K562 (cell line): ENCODE measurements at regions not wholly inside any gene's neighbourhood (a gene's known extent, or its start where the extent isn't known, plus 50 kb on each side); places are given as distances from the start of the nearest gene placed in this dataset.

Experiments
- ATAC-seq: fragments of 200-7000 bp; cut with Tn5 transposase; 3 replicates; pipeline ENCODE4 v1.9.1; 2020; ENCODE audit warnings: moderate library complexity
- BruUV-seq: library from RNA; stranded (reverse); fragments of 400-500 nt; replicated peaks from 2 replicates; lab custom pipeline; 2021; lab: Mats Ljungman, UMichigan
- CTCF ChIA-PET: fragments of 300-600 bp; formaldehyde crosslinking; extraction: SDS; loops from one replicate; lab custom pipeline; 2021; ENCODE audit warnings: low intra/inter-chr PET ratio; lab: Yijun Ruan, JAX
- POLR2A ChIA-PET: fragments of 300-600, 350-650 bp; sonication (Branson Sonifier 250); formaldehyde crosslinking; extraction: SDS; loops from one replicate; lab custom pipeline; 2021; ENCODE audit warnings: antibody characterized with exemption, inconsistent platforms; lab: Yijun Ruan, JAX
- DNase-seq, 4 experiments: peaks; one replicate each; pipeline versions ENCODE4 v3.0.0 to v3.0.0-alpha.2; 2011 to 2018; ENCODE audit warnings: low spot score in 3 of 4, mixed read lengths in 3 of 4; ENCODE audit errors: extremely low read depth in 1 of 4
- FAIRE-seq: peaks from 2 replicates; lab custom pipeline; 2011; peaks lifted over from hg19 to GRCh38; lab: Jason Lieb, UNC
- H2AFZ ChIP-seq: 2 replicates; pipeline ENCODE4 v1.6.0; 2011; ENCODE audit warnings: low read depth, low read length, control low read depth, inconsistent platforms
- H3K27ac ChIP-seq: fragments of 200-600 bp; 3 replicates; pipeline ENCODE4 v1.8.0; 2011; ENCODE audit warnings: low read depth, mild to moderate bottlenecking, control low read depth, inconsistent platforms, low read length, moderate library complexity, mixed read lengths; ENCODE audit errors: extremely low read depth
- H3K27me3 ChIP-seq, 2 experiments: fragments of 300-600 bp in 1 of 2; 2 replicates in 1 of 2; 3 replicates in 1 of 2; pipeline versions ENCODE4 v1.6.0 to v1.8.0; 2011; ENCODE audit warnings: inconsistent platforms in 2 of 2, low read length in 2 of 2, mild to moderate bottlenecking in 1 of 2, mixed read lengths in 1 of 2, moderate library complexity in 1 of 2; ENCODE audit not compliant: control insufficient read depth in 2 of 2, insufficient read depth in 2 of 2
- H3K36me3 ChIP-seq: fragments of 300-600 bp; 3 replicates; pipeline ENCODE4 v1.8.0; 2011; ENCODE audit warnings: mild to moderate bottlenecking, low read length, inconsistent platforms; ENCODE audit not compliant: control insufficient read depth, insufficient read depth
- H3K4me1 ChIP-seq, 2 experiments: fragments of 200-600 bp in 1 of 2; replicated peaks in 1 of 2; 2 replicates in 1 of 2; 3 replicates in 1 of 2; pipeline versions ENCODE4 v1.5.1 to v1.8.0; 2011; ENCODE audit warnings: inconsistent platforms in 2 of 2, low read length in 2 of 2, mild to moderate bottlenecking in 1 of 2, mixed read lengths in 1 of 2, moderate library complexity in 1 of 2; ENCODE audit not compliant: control insufficient read depth in 2 of 2, insufficient read depth in 2 of 2
- H3K4me2 ChIP-seq: 2 replicates; pipeline ENCODE4 v1.6.1; 2011; ENCODE audit warnings: low read length, control low read depth, inconsistent platforms, mixed read lengths; ENCODE audit not compliant: insufficient read depth
- H3K4me3 ChIP-seq: fragments of 200-600 bp; sonication (generic), shearing (Covaris generic); 2 replicates; pipeline ENCODE4 v1.5.1; 2016; ENCODE audit warnings: control low read depth, inconsistent platforms
- H3K79me2 ChIP-seq: fragments of 200-600 bp; 3 replicates; pipeline ENCODE4 v1.8.0; 2011; ENCODE audit warnings: low read length, inconsistent platforms; ENCODE audit not compliant: control insufficient read depth, insufficient read depth
- H3K9ac ChIP-seq, 2 experiments: 2 replicates each; pipeline versions ENCODE4 v1.6.0 to v1.6.1; 2011; ENCODE audit warnings: low read depth in 2 of 2, low read length in 2 of 2, control low read depth in 1 of 2, inconsistent platforms in 1 of 2, mild to moderate bottlenecking in 1 of 2, mixed read lengths in 1 of 2; ENCODE audit not compliant: insufficient read depth in 1 of 2
- H3K9me1 ChIP-seq: one replicate; pipeline ENCODE4 v1.6.0; 2011; ENCODE audit warnings: inconsistent platforms, mild to moderate bottlenecking, low read length, moderate library complexity; ENCODE audit not compliant: control insufficient read depth, insufficient read depth
- H3K9me3 ChIP-seq: replicated peaks from 2 replicates; pipeline ENCODE4 v1.5.1; 2011; ENCODE audit warnings: low read depth, low read length, inconsistent platforms; ENCODE audit not compliant: control insufficient read depth, insufficient read depth
- H4K20me1 ChIP-seq: replicated peaks from 2 replicates; pipeline ENCODE4 v1.6.1; 2011; ENCODE audit warnings: low read length, inconsistent platforms, mixed read lengths; ENCODE audit not compliant: control insufficient read depth, insufficient read depth
- ARID2 ChIP-seq: fragments of 450-650 bp; IDR thresholded peaks from 2 replicates; pipeline ENCODE4 v1.6.1; 2017; ENCODE audit warnings: antibody characterized with exemption, mild to moderate bottlenecking
- CBX2 ChIP-seq: fragments of 200-600 bp; sonication (generic); IDR thresholded peaks from one replicate; pipeline ENCODE4 v1.6.1; 2012; ENCODE audit warnings: mild to moderate bottlenecking, low read length, inconsistent platforms; ENCODE audit not compliant: insufficient read depth, poor library complexity, severe bottlenecking
- CBX5 ChIP-seq: IDR thresholded peaks from 2 replicates; pipeline ENCODE4 v1.6.1; 2014; ENCODE audit warnings: low read depth, borderline replicate concordance
- HNRNPUL1 ChIP-seq: fragments of 200-400 bp; formaldehyde crosslinking; IDR thresholded peaks from 2 replicates; pipeline ENCODE4 v1.6.1; 2017; ENCODE audit warnings: low read length
- SUPT5H ChIP-seq: fragments of 450-650 bp; IDR thresholded peaks from 2 replicates; pipeline ENCODE4 v1.6.1; 2016
- TARDBP ChIP-seq: fragments of 450-650 bp; IDR thresholded peaks from 2 replicates; pipeline ENCODE4 v1.6.1; 2016
- ZBTB1 ChIP-seq: sonication (generic); formaldehyde crosslinking; IDR thresholded peaks from 2 replicates; pipeline ENCODE4 v1.8.1; 2023; ENCODE audit warnings: missing genetic modification reagents, low read depth, mild to moderate bottlenecking, borderline replicate concordance
- ZNF695 ChIP-seq: fragments of 450-650 bp; formaldehyde crosslinking; IDR thresholded peaks from 2 replicates; pipeline ENCODE4 v1.4.0; 2020; ENCODE audit warnings: mild to moderate bottlenecking, moderate library complexity
- WGBS: fragments of 100-300 bp; shearing (Covaris generic); methylation state at CpG from one replicate; pipeline ENCODE4 v1.1.6; 2016; ENCODE audit warnings: low coverage, mixed read lengths; ENCODE audit not compliant: insufficient coverage; ENCODE audit errors: missing lambda C conversion rate; 5-methylcytosine and 5-hydroxymethylcytosine counted together
- in situ Hi-C: fragments of 300-500 bp; cut with MboI; formaldehyde crosslinking; loops from 4 replicates; pipeline ENCODE4 v1.15.0; 2018; ENCODE audit warnings: inconsistent platforms, mixed read lengths
- intact Hi-C: fragments of 100-400 bp; cut with micrococcal nuclease; formaldehyde crosslinking; loops from 2 replicates; pipeline ENCODE4 v1.14.2; 2022
- TF ChIP-seq, protein P1 (sequence below): fragments of 450-650 bp; IDR thresholded peaks from 2 replicates; pipeline ENCODE4 v1.6.1; 2016; ENCODE audit warnings: low read depth, mild to moderate bottlenecking, moderate library complexity
- TF ChIP-seq, protein P2 (sequence below): fragments of 450-650 bp; IDR thresholded peaks from 2 replicates; pipeline ENCODE4 v1.6.1; 2016; ENCODE audit warnings: antibody characterized with exemption

DNA sequence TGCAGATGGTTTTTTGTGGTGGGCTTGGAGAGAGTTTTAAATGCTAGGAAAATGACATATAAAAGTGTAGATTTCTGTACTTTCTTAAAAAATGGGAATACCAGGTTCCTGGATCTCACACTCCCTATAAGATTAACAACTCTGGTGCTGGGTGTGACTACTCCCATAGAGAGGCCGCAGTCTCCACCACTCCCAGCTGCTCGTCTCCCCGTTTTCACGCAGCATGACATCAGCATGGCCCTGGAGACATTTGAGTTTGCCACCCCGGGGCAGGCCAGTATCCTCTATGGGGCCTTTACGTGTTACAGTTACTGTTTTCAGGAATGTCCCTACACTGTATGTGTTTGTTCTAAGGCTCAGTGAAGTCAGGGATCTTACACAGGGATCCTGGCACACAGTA lies 126.7 kb upstream of the ATP2B2 start:
- no peak overlapping the region for H3K27ac ChIP-seq
- no peaks in the 10 kb centered on the region for H3K9me1 ChIP-seq
- no peaks in the 10 kb centered on the region for H3K9me3 ChIP-seq
- POLR2A ChIA-PET: interaction anchor here (1.0 kb wide), 1 partner anchor 11 kb away, joined by 3 read pairs; no protein-coding TSS in a partner anchor
- H3K36me3 ChIP-seq: no peaks in the 10 kb centered on the region
- no peak overlapping the region for H3K4me3 ChIP-seq
- peaks cover 9 to 37% of the 10 kb centered on the region in 2 experiments; a peak in 4 of 5 replicates for H3K27me3 ChIP-seq
- 2% methylated on average over 6 of the region's 6 CpGs for WGBS
- H3K79me2 ChIP-seq: no peaks in the 10 kb centered on the region
- FAIRE-seq (no peak), DNase-seq (no peak), ATAC-seq (no peak)
- H3K4me1 ChIP-seq: no peaks in the 10 kb centered on the region
- no peak for TF ChIP-seq ARID2
- TF ChIP-seq SUPT5H: no peak
- TF ChIP-seq, protein P1, sequence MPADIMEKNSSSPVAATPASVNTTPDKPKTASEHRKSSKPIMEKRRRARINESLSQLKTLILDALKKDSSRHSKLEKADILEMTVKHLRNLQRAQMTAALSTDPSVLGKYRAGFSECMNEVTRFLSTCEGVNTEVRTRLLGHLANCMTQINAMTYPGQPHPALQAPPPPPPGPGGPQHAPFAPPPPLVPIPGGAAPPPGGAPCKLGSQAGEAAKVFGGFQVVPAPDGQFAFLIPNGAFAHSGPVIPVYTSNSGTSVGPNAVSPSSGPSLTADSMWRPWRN: no peak
- no peak for TF ChIP-seq HNRNPUL1
- TF ChIP-seq TARDBP: no peak
- no peak for TF ChIP-seq ZBTB1
- no peak for TF ChIP-seq CBX5
- no peak for TF ChIP-seq ZNF695 (CRISPR knock-in tag)
- TF ChIP-seq CBX2: no peak
- TF ChIP-seq, protein P2, sequence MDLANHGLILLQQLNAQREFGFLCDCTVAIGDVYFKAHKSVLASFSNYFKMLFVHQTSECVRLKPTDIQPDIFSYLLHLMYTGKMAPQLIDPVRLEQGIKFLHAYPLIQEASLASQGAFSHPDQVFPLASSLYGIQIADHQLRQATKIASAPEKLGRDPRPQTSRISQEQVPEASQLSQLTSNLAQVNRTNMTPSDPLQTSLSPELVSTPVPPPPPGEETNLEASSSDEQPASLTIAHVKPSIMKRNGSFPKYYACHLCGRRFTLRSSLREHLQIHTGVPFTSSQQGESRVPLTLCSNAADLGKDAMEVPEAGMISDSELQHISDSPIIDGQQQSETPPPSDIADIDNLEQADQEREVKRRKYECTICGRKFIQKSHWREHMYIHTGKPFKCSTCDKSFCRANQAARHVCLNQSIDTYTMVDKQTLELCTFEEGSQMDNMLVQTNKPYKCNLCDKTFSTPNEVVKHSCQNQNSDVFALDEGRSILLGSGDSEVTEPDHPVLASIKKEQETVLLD: no peak
- no peak overlapping the region for H3K9ac ChIP-seq
- intact Hi-C loops: no loop called here
- no peak overlapping the region for H2AFZ ChIP-seq
- CTCF ChIA-PET: no interaction called here
- no TSS peak for BruUV-seq
- in situ Hi-C loops: no loop called here
- H3K4me2 ChIP-seq: no peak overlapping the region
- H4K20me1 ChIP-seq: no peaks in the 10 kb centered on the region; the same call in 1 of the 2 replicates
